ENCODE measurements at regions not wholly inside any gene's neighbourhood (a gene's known extent, or its start where the extent isn't known, plus 50 kb on each side); places are given as distances from the start of the nearest gene placed in this dataset.

DNA sequence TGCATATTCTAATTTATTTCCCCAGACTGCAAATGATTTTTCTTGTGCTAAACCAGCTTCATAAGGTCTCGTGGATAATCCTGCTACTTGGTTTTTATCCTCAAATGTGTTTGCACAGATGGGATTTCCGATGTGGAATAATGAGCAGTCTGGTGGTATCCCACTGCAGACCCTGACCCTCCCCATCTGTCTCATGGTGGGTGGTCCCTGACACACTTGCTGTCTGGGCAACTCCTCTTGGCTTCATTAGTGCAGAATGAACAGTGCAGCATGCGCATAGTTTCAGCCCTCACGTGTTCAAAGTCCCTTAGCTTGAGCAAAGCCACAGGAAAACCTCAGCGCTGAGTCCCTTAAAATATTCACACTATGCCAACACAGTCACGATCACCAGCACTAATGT, 996.5 kb downstream of the AACS start:
- H3K27ac ChIP-seq = no peak overlapping the region
- TF ChIP-seq ZFX (IDR thresholded peaks at IDR 0.05) (no peak), CTCF (conservative IDR thresholded peaks at IDR 0.05) (no peak)

GRCh38 chr12:126064028-126064427, 998.8 kb downstream of the AACS start:
- TF ChIP-seq ZFX (IDR thresholded peaks at IDR 0.05) (no peak), CTCF (conservative IDR thresholded peaks at IDR 0.05) (no peak)
- H3K27ac ChIP-seq = no peak overlapping the region

GRCh38 chr12:126067626-126068329, 1002.5 kb downstream of the AACS start:
- no peak overlapping the region for H3K27ac ChIP-seq
- TF ChIP-seq ZFX (IDR thresholded peaks at IDR 0.05) (no peak), CTCF (conservative IDR thresholded peaks at IDR 0.05) (no peak)

DNA sequence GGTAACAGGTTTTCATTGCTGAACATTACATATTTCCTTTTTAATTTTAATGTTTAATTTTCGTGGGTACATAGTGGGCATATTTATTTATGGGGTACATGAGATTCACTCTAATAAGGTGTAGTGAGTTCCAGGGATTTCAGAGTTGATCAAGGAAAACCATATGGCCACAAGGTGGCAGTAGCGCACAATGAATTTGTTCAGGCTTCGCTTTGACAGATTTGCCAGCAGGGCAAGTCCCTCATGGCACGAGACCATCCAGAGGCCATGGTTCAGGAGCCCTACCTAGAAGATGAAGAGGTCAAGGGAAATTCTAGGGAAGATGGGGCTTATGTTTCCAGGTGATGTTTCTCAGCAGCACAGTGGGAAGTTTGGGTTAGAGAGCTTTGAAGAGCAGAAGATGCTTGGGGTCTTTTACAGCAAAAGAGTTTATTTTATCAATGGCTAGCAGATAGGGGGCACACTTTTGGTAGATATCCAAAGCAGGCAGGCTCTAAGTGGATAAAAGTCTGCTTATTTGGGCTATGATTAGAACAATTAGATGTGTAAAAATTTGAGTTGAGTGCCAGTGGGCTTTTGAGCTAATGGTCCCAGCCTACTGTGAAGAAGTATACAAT, 1004.4 kb downstream of the AACS start:
- no peak overlapping the region for H3K27ac ChIP-seq

DNA sequence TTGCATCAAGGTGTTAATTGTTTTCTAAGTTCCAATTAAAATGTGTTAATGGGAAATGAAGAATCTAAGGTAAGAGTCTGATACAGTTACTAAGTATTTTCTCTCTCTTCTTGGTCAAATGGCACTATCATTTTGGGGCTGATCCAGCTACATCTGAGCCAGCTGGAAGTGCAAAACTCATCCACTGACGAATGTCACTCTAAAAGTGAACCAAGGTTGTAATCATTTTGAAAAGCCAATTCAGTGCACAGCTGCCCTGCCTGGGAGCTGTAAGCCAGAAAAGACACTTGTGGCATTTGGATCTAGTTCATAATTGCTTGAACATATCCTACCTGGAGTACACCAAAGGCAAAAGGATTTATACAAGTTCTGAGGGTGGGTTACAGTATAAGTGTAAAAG, 1011.3 kb downstream of the AACS start:
- TF ChIP-seq CTCF (conservative IDR thresholded peaks at IDR 0.05) (no peak), ZFX (IDR thresholded peaks at IDR 0.05) (no peak)
- H3K27ac ChIP-seq = no peak overlapping the region

More for the DNA sequence above, 1004.4 kb downstream of the AACS start:
- TF ChIP-seq ZFX (IDR thresholded peaks at IDR 0.05) = no peak
- TF ChIP-seq CTCF (conservative IDR thresholded peaks at IDR 0.05) = peak; percentile 75

- no peak overlapping the region for H3K27ac ChIP-seq
- no peak for TF ChIP-seq CTCF (conservative IDR thresholded peaks at IDR 0.05)
- no peak for TF ChIP-seq ZFX (IDR thresholded peaks at IDR 0.05)
Observed at GRCh38 chr12:126083926-126084325, 1018.7 kb downstream of the AACS start.

DNA sequence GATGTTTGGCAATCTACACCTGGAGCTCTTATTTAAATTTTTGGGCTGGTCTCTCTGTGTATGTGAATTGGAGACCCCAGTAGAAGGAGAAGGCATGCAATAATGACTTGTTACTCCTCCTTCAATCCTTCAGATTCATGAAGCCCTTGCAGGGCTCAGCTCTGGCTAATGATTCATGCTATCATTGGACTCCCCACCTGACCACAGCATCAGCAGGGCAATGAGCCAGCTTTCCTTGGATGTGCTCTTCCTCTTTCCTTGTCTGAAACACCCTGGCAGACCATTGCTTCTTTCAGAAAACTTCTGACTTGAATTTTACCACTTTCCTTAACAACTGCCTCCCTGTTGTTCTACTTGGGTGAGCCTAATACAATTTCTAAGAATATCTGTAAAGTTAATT, 1019.2 kb downstream of the AACS start:
- no peak for TF ChIP-seq CTCF (conservative IDR thresholded peaks at IDR 0.05)
- no peak for TF ChIP-seq ZFX (IDR thresholded peaks at IDR 0.05)

More for the DNA sequence above, 1019.2 kb downstream of the AACS start:
- H3K27ac ChIP-seq = no peak overlapping the region
